ENCODE measurements at regions not wholly inside any gene's neighbourhood (a gene's known extent, or its start where the extent isn't known, plus 50 kb on each side); places are given as distances from the start of the nearest gene placed in this dataset.

DNA sequence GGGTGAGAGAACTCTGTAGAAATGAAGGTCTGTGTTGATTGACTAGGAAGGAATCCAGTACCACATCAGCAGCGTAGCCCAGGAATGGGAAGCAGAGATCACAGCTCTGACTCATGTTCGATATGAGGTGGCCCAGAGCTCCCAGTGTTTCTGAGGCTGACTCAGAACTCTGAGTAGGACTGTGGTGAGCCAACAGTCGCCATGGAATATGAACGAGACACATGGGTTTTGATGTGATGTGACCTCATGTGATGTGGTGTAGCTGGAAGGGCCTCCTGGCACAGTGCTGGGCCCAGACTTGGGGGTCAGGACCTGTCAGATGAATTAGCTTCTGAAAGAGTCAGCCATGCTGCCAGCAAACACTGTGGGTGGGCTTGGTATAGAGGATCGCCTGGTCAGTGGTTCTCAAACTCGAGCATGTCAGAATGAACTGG lies 237.0 kb downstream of the MRPL39 start:
- POLR2A ChIA-PET (ENCODE audit: low non-redundant PET), result no interaction called here
- DNase-seq (ENCODE audit: low spot score), result peak; percentile 81

DNA sequence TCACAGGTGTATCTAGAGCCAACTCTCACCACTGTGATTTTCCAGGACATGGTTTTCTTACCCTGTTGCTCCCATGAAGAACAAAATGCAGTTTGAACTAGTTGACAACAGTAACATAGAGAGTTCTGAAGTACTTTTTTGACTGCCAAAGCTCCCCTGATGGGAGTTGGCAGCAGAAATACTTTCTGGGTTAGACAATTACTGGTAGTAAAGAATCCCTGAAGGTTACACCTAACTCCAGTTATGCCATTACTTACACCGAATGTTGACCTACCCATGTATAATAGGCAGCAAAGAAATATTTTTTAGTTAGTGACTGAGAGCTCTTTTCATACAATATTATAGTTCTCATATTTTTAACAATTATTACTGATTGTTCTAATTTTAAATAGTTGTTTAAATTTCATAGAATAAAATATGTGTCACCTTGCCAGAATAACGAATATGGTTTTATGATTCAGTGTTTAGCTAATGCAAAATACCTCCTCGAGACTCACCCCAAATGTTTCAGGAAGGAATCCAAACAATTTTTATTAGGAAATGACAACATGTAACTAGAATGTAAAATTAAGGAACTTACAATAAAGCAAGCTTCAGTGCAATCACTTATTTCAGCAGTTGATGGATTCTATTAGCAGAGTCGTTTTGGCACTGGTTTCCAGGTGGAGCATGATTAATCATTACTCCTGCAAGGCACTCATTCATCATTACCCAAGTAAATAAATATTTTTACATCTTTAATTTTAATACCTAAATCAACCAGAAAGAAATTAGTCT lies 237.6 kb downstream of the MRPL39 start:
- H3K27ac ChIP-seq, result peak overlapping the region; percentile 91
- DNase-seq (ENCODE audit: low spot score), result peak; percentile 32
- CTCF ChIA-PET, result interaction anchor here (1.0 kb wide), 1 partner anchor 16 kb away, joined by 3 read pairs; no protein-coding TSS in a partner anchor
- TF ChIP-seq, protein P1, sequence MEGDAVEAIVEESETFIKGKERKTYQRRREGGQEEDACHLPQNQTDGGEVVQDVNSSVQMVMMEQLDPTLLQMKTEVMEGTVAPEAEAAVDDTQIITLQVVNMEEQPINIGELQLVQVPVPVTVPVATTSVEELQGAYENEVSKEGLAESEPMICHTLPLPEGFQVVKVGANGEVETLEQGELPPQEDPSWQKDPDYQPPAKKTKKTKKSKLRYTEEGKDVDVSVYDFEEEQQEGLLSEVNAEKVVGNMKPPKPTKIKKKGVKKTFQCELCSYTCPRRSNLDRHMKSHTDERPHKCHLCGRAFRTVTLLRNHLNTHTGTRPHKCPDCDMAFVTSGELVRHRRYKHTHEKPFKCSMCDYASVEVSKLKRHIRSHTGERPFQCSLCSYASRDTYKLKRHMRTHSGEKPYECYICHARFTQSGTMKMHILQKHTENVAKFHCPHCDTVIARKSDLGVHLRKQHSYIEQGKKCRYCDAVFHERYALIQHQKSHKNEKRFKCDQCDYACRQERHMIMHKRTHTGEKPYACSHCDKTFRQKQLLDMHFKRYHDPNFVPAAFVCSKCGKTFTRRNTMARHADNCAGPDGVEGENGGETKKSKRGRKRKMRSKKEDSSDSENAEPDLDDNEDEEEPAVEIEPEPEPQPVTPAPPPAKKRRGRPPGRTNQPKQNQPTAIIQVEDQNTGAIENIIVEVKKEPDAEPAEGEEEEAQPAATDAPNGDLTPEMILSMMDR (conservative IDR thresholded peaks at IDR 0.05; ENCODE audit: low read depth), result no peak
- POLR2A ChIA-PET (ENCODE audit: low non-redundant PET), result no interaction called here

More for the DNA sequence above, 237.0 kb downstream of the MRPL39 start:
- TF ChIP-seq, protein P1 (conservative IDR thresholded peaks at IDR 0.05; ENCODE audit: low read depth), result no peak
- CTCF ChIA-PET, result interaction anchor here (1.0 kb wide), 1 partner anchor 16 kb away, joined by 3 read pairs; no protein-coding TSS in a partner anchor
- H3K27ac ChIP-seq, result peak overlapping the region; percentile 91

DNA sequence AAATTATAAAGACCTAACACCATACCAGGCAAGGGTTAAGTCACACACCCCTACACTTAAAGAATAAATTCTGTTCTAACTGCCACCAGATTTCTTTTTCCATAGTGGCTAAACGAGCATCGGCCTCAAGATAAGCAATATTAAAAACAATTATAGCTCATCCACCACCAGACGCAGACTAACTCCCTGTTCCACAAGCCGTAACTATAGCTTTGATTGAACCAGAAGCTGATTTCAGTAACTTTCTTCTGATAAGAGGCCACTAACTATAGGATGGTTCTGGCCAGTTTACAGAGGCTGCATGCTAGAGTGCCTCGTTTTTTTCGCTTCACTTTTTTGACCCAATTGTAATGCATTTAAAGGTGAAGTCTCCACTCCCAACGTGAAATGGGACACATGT lies 238.8 kb downstream of the MRPL39 start:
- DNase-seq (ENCODE audit: low spot score), result no peak
- CTCF ChIA-PET, result no interaction called here
- POLR2A ChIA-PET (ENCODE audit: low non-redundant PET), result interaction anchor here (0.6 kb wide), 1 partner anchor 14 kb away, joined by 3 read pairs; no protein-coding TSS in a partner anchor
- TF ChIP-seq, protein P1 (conservative IDR thresholded peaks at IDR 0.05; ENCODE audit: low read depth), result no peak
- H3K27ac ChIP-seq, result no peak overlapping the region

DNA sequence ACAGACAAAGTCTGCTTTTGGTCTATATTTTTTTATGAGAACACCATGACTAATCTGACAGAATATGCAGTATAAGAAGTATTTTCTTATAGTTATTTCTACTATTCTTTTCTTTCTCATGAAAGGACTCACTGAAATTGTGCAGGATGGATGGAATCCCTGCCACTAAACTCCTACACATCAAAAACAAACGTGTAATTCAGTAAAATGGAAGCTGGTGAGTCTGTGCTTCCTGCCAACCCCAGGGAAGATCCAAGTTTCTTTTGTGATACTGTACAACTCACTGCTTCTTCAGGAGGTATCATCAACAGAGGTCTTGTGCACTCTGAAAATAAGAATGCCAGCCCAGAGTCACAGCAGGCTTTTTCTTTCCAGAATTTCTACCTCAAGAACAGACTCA lies 241.2 kb downstream of the MRPL39 start:
- ChIA-PET CTCF (no interaction called here), POLR2A (ENCODE audit: low non-redundant PET) (no interaction called here)
- H3K27ac ChIP-seq, result no peak overlapping the region
- no peak for DNase-seq (ENCODE audit: low spot score)
- TF ChIP-seq, protein P1 (conservative IDR thresholded peaks at IDR 0.05; ENCODE audit: low read depth), result no peak

DNA sequence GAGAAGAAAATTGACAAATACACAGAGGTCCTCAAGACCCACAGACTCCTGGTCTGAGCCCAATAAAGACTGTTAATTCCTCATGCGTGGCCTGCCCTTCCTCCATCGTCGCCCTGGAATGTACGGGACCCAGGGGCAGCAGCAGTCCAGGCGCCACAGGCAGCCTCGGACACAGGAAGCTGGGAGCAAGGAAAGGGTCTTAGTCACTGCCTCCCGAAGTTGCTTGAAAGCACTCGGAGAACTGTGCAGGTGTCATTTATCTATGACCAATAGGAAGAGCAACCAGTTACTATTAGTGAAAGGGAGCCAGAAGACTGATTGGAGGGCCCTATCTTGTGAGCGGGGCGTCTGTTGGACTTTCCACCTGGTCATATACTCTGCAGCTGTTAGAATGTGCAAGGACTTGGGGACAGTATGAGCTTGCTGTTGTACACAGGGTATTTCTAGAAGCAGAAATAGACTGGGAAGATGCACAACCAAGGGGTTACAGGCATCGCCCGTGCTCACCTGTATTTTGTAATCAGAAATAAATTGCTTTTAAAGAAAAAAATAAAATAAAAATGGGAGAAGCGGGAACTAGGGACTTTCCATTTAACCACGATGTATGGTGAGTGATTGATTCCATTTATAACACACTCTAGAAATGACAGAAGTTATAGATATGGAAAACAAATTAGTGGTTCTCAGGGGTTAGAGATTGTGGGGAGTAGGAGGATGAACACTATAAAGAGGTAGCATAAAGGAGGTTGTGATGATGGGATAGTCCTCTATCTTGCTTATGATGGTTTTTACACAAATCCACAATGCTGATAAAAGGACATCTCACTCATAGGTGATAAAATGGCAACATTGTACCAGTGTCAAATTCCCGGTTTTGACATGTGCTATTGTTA lies 244.7 kb downstream of the MRPL39 start:
- no peak for DNase-seq (ENCODE audit: low spot score)
- H3K27ac ChIP-seq, result no peak overlapping the region
- ChIA-PET CTCF (no interaction called here), POLR2A (ENCODE audit: low non-redundant PET) (no interaction called here)
- TF ChIP-seq, protein P1 (conservative IDR thresholded peaks at IDR 0.05; ENCODE audit: low read depth), result no peak

DNA sequence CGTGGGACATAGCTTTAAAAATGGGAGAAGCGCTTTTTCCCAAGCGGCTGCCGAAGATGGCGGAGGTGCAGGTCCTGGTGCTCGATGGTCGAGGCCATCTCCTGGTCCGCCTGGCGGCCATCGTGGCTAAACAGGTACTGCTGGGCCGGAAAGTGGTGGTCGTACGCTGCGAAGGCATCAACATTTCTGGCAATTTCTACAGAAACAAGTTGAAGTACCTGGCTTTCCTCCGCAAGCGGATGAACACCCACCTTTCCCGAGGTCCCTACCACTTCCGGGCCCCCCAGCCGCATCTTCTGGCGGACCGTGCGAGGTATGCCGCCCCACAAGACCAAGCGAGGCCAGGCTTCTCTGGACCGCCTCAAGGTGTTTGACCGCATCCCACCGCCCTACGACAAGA lies 245.5 kb downstream of the MRPL39 start:
- POLR2A ChIA-PET (ENCODE audit: low non-redundant PET), result no interaction called here
- TF ChIP-seq, protein P1 (conservative IDR thresholded peaks at IDR 0.05; ENCODE audit: low read depth), result no peak
- CTCF ChIA-PET, result no interaction called here

More for the DNA sequence above, 245.5 kb downstream of the MRPL39 start:
- no peak overlapping the region for H3K27ac ChIP-seq
- DNase-seq (ENCODE audit: low spot score), result no peak

Data from RWPE1 (cell line).